Retina (tissue), 1 donor: ENCODE measurements at regions not wholly inside any gene's neighbourhood (a gene's known extent, or its start where the extent isn't known, plus 50 kb on each side); places are given as distances from the start of the nearest gene placed in this dataset.

Source experiments
- DNase-seq: peaks from one replicate; pipeline ENCODE4 v3.0.0-alpha.2; 2016

DNA sequence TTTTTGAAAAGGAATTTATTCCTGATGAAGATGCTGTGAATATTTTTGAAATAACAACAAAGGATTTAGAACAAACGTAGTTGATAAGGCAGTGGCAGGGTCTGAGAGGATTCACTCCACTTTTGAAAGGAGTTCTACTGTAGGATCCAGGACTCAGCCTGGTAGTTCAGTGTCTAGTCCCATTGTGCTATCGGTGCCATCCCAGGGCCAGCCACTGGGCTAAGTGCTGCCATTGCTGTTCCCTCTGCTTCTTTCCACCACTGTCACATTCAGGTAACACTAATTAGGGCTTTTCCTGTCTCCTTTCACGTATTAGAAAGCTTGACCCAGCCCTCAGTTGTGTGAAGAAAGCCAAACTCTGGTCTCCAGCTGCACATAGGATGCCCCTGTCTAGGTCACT is 177.3 kb downstream of the TEX36 start:
- no peak for DNase-seq

GRCh38 chr10:125502276-125502675 is 180.7 kb downstream of the TEX36 start:
- DNase-seq = no peak

GRCh38 chr10:125495386-125495785 is 187.6 kb downstream of the TEX36 start:
- no peak for DNase-seq

DNA sequence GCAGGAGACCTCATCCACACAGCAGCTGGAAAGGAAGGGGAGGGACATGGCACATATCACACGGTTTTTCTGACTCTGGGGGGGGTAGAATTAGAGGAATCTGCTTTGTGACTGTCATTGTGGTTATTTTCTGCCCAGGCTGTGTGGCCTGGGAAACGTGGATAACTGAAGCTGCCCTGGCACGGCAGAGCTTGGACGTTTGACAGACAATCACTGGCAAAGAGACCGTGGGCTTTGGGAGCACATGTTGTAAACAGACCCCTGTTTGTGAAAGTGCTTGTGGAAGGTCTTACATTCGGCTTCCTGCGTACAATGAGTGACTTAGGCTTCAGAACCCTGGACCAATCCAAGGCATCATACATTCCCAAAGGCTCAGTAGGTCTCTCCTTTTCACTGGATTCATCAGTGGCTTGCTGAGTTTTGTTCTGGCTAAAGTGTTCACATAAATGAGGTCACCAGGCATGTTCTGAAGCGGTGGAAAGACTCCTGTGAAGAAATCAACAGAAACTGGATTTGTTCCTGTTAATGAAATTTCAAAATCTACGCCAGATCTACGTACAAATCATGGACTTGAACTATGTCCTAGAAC is 188.2 kb downstream of the TEX36 start:
- DNase-seq = no peak

DNA sequence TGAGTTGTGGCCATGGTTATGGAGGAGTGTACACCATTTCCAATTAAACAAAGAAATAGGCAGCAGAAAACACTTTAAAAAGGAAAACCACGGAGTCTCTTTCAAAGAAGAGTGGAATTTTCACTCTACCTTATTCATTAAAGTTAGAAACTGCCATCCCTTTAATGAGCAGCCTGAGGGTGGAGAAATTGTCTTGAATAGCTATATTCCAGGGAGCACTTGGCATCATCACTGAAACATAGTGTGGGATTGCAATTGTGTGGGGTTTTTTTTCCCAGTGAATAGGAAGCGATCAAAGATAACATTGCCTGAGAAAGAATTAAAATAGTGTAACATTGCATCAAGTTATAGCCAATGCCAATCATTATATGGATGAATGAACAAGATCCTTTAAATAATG is 191.6 kb downstream of the TEX36 start:
- DNase-seq = no peak

- DNase-seq = no peak
Observed at GRCh38 chr10:125489731-125490130, 193.2 kb downstream of the TEX36 start.

DNA sequence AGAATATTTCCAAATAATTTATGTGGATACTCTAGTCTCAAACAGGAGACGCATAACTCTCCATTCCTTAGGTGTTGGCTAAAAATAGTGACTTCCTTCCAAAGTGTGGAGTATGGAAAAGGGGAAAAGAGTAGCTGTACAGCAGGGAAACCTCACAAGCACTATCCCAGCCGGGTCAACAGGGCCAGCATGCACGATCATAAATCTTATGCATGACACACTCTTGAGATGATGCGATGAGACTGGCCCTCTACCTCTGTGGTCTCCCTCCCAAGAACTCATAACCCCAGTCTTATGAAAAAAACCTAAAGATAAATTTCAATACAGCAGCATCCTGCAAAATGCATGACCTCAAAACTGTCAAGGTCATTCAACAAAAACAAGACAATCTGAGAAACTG is 197.3 kb downstream of the TEX36 start:
- no peak for DNase-seq

DNA sequence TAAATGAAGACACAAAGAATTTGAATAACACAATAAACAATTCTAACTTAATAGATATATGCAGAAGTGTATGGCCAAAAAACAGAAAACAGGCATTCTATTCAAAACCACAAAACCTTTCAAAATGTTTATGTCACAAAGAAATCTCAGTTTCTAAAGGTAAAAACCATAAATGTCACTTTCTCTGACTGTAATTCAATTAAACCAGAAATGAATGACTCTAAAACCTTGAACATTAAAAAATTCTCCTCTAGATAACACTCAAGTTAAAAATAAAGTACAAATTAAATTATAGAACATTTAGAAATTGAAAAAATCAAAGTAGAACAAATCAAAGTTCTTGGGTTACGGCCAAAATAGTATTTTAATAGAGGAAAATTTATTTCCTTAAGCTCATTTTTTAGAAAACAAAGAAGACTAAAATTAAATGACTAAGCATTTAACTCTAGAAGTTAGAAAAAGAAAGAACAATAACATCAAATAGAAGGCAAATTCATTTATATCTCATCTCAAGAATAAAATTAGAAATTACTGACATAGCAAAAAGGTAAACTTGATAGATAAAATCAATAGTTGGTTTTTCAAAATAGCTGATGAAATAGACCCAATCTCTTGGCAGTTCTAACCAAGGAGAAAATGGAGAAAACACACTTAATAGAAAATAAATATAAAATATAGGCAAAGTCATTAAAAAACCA is 198.8 kb downstream of the TEX36 start:
- DNase-seq = no peak

- no peak for DNase-seq
Observed at GRCh38 chr10:125482637-125483036, 200.3 kb downstream of the TEX36 start.

- DNase-seq = no peak
Observed at GRCh38 chr10:125482108-125482507, 200.9 kb downstream of the TEX36 start.

GRCh38 chr10:125479059-125479458 is 203.9 kb downstream of the TEX36 start:
- DNase-seq = no peak

DNA sequence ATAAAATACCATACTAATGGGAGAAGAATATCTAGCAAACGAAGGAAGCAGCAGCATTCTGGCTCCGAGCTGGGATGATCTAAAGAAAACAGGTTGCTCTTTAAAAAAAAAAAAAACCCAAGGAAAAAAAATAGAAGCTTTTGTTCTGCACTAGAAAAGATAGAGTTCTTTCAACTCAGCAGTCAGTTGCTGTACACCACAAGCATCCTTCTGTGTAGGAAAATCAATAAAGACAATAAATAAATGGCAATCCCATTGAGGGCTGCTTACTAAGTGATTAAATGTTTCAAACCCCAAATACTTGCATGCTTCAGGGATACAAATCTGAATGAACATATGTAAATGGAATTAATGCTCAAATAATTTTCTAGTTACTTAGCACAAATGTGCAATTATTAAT is 207.1 kb downstream of the TEX36 start:
- DNase-seq = no peak

GRCh38 chr10:125473143-125473793 is 209.7 kb downstream of the TEX36 start:
- no peak for DNase-seq

DNA sequence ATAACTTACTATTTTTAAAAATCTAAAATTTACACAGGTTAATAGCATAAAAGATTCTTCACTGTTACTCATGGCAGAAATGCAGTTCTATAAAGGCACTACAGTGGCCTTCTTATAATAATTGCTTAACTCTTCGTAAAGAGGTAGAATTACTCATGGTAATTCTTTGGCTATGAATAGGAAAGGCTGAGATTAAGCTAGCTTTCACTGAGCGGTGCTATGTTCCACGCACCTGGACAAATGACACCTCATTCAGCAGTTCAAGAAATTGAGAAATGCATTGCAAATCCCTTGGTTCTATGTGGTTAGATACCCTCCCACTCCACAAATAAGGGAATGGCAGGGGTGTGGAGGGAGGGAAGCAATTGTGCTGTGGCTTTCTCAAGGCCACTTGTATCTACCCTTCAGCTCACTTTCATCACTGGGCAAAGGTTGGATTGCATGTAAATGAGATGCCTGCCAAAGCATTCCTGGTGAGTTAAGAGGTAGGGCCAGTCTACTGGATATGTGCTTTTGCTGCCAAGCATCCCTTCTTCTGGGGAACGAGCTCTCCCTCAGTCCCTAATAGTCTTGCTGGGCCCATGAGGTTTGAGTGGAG is 210.9 kb downstream of the TEX36 start:
- DNase-seq = no peak

- no peak for DNase-seq
Observed at GRCh38 chr10:125468278-125468677, 214.7 kb downstream of the TEX36 start.

DNA sequence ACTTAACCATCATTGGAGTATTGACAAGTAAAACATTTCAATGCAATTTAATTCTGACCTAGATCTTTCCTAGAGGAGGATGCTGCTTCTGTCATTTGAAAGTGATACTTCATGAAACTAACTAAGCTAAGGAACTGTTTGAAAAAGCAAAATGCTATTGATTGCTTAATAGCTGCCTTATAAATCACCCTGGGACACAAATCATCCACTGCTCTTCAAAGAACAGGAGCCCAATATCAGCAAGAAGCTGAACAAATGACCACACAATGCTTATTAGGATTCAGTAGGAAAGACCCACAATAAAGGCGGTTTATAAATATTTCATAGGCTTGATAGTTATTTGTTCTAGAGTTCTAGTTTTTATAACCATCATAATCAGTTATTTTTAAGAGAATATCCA is 216.3 kb downstream of the TEX36 start:
- no peak for DNase-seq

GRCh38 chr10:125462845-125463244 is 220.1 kb downstream of the TEX36 start:
- no peak for DNase-seq

DNA sequence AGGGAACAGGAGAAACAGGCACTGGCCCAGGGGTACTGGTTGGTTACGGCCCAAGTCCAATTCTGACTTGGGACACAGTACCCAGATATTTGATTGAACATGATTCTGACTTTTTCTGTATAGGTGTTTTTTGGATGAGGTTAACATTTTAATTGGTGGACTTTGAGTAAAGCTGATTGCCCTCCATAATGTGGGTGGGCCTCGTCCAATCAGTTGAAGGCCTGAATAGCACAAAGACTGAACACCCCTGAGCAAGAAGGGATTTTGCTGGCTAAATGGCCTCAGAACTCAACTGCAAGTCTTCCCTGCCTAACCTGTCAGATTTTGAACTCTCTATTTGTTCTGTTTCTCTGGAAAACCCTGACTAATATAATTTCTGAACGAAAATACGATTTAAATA is 222.6 kb downstream of the TEX36 start:
- DNase-seq = no peak

- DNase-seq = no peak
Observed at GRCh38 chr10:125457406-125457805, 225.6 kb downstream of the TEX36 start.

DNA sequence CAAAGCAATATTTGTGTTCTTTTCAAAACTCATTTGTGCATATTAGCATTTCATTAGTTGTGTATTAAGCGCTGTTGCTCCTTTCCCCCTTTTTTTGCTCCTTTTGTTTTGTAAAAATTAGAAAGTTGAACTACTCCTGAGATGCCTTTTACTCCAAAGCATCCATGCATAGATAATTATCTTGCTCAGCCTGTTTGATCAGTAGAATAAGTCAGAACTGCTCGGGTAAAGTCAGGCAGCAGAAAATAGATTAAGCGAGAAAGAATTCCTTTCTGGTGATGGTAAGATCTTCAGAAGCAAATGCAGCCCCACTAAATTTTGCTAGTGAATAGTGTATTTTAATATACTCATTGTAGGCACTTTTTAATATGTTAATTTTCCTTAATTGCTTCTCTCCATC is 227.1 kb downstream of the TEX36 start:
- no peak for DNase-seq

DNA sequence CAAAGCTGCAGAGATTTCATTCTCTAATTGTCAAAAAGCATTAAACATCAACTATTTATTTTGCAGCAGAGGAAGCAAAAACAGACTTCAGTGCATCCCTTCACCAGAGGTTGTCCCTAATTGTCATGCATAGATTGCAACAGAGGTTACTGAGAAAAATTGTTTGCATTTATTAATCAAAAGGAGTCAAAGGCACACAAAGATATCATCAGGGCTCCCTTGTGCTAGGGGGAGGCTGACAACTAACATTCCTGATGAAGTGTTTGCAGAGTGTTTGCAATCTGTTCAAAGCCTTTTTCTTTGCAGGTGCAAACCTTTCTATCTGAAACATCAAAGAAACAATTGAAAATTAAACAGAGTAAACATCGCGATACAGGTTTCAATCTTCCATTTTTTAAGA is 227.5 kb downstream of the TEX36 start:
- DNase-seq = no peak

DNA sequence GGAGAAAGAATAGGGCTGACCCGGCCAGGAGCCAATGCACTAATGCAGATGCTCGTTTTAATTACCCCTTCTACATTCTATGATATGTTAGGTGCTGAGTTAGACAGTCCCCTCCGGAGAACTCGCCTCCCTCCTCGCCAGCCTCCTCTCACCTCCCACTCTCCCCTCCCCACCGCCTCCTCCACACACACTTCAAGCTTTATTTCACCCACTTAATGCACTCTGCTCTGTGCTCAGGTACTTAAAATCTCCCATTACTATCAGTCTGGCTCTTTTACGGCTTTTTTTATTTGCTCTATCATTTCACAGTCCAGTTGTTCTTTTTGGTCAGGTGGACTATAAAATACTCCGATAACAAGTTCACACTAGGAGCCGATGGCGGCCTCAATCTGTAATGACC is 231.6 kb downstream of the TEX36 start:
- no peak for DNase-seq

DNA sequence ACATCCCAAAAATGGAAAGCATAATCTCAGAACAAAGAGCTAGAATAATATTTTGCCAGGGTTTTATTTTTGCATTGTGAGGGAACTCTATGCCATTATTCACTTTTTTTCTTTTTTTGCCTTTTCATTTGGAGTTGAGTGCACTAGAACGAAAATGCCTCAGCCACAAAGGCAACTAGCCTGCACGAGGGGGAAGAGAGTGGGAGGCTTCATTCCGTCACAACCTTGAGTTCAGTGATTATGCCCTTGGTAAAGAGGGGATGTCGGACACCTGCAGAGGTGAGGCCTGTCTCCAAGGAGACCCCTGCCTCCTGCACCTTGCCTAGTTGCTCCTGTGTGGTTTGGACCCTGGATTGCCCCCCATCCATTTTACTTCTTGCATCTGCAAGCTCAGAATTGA is 232.7 kb downstream of the TEX36 start:
- DNase-seq = no peak

GRCh38 chr10:125449571-125449970 is 233.4 kb downstream of the TEX36 start:
- DNase-seq = no peak
